ENCODE measurements at regions not wholly inside any gene's neighbourhood (a gene's known extent, or its start where the extent isn't known, plus 50 kb on each side); places are given as distances from the start of the nearest gene placed in this dataset.

- TF ChIP-seq USF1 (IDR thresholded peaks at IDR 0.05; ENCODE audit: borderline replicate concordance, low read depth): no peak
- Histone ChIP-seq H3K36me3 (replicated peaks in 1 of 2; ENCODE audit: control insufficient read depth in 1 of 2, insufficient read depth in 2 of 2, low read length in 1 of 2) (no peaks in the 10 kb centered on the region), H3K9me3 (no peaks in the 10 kb centered on the region), H3K27me3 (ENCODE audit: insufficient read depth) (no peaks in the 10 kb centered on the region), H3K9ac (no peak overlapping the region), H3F3A (replicated peaks; ENCODE audit: insufficient read depth) (no peaks in the 10 kb centered on the region), H3K9me2 (no peaks in the 10 kb centered on the region), H2AFZ (ENCODE audit: low read depth) (no peak overlapping the region), H3K27ac (ENCODE audit: low read depth in 2 of 2, low read length in 1 of 2) (no peak overlapping the region), H4K20me1 (ENCODE audit: insufficient read depth) (no peaks in the 10 kb centered on the region), H3K4me1 (ENCODE audit: control insufficient read depth in 1 of 2, insufficient read depth in 2 of 2, low read depth in 1 of 2, low read length in 1 of 2) (no peaks in the 10 kb centered on the region), H3K79me2 (ENCODE audit: insufficient read depth) (no peaks in the 10 kb centered on the region), H3K4me3 (ENCODE audit: low read depth in 2 of 2, low read length in 1 of 2) (no peak overlapping the region), H3K4me2 (no peak overlapping the region)
- CTCF ChIA-PET: no interaction called here
- POLR2A ChIA-PET: no interaction called here
- WGBS (ENCODE audit: low lambda C conversion rate): 0% methylated on average over 1 of the region's 2 CpGs
- DNase-seq: no peak
These were observed 469.3 kb downstream of the HAO1 start for GRCh38 chr20:7470912-7471311.

- no peaks in the 10 kb centered on the region for H3K79me2 ChIP-seq (ENCODE audit: insufficient read depth)
- H3K9ac ChIP-seq: no peak overlapping the region
- peaks cover 0 to 3% of the 10 kb centered on the region in 2 experiments for H3K36me3 ChIP-seq (replicated peaks in 1 of 2; ENCODE audit: control insufficient read depth in 1 of 2, insufficient read depth in 2 of 2, low read length in 1 of 2)
- no peaks in the 10 kb centered on the region for H3K9me2 ChIP-seq
- no peak overlapping the region for H3K4me3 ChIP-seq (ENCODE audit: low read depth in 2 of 2, low read length in 1 of 2)
- no peaks in the 10 kb centered on the region for H3K4me1 ChIP-seq (ENCODE audit: control insufficient read depth in 1 of 2, insufficient read depth in 2 of 2, low read depth in 1 of 2, low read length in 1 of 2)
- POLR2A ChIA-PET: no interaction called here
- TF ChIP-seq, protein P1, sequence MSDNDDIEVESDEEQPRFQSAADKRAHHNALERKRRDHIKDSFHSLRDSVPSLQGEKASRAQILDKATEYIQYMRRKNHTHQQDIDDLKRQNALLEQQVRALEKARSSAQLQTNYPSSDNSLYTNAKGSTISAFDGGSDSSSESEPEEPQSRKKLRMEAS (IDR thresholded peaks at IDR 0.05; ENCODE audit: low read depth): no peak
- TF ChIP-seq SMC3 (IDR thresholded peaks at IDR 0.05; ENCODE audit: low read depth, low read length) (no peak), RFX5 (IDR thresholded peaks at IDR 0.05; ENCODE audit: low read length) (no peak), CHD2 (IDR thresholded peaks at IDR 0.05; ENCODE audit: low read length, partially characterized antibody) (no peak), YY1 (IDR thresholded peaks at IDR 0.05; ENCODE audit: low read depth) (no peak), MXI1 (IDR thresholded peaks at IDR 0.05; ENCODE audit: low read depth, low read length) (no peak), MEF2A (IDR thresholded peaks at IDR 0.05; ENCODE audit: borderline replicate concordance, low read depth) (no peak), REST (IDR thresholded peaks at IDR 0.05; ENCODE audit: low read depth, low read length) (no peak), GABPA (IDR thresholded peaks at IDR 0.05; ENCODE audit: low read depth) (no peak), TCF12 (IDR thresholded peaks at IDR 0.05) (no peak)
- TF ChIP-seq, protein P2, sequence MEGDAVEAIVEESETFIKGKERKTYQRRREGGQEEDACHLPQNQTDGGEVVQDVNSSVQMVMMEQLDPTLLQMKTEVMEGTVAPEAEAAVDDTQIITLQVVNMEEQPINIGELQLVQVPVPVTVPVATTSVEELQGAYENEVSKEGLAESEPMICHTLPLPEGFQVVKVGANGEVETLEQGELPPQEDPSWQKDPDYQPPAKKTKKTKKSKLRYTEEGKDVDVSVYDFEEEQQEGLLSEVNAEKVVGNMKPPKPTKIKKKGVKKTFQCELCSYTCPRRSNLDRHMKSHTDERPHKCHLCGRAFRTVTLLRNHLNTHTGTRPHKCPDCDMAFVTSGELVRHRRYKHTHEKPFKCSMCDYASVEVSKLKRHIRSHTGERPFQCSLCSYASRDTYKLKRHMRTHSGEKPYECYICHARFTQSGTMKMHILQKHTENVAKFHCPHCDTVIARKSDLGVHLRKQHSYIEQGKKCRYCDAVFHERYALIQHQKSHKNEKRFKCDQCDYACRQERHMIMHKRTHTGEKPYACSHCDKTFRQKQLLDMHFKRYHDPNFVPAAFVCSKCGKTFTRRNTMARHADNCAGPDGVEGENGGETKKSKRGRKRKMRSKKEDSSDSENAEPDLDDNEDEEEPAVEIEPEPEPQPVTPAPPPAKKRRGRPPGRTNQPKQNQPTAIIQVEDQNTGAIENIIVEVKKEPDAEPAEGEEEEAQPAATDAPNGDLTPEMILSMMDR (IDR thresholded peaks at IDR 0.05): no peak
- no peak overlapping the region for H3K4me2 ChIP-seq
- no peak for DNase-seq
- H2AFZ ChIP-seq (ENCODE audit: low read depth): no peak overlapping the region
- H3K27ac ChIP-seq (ENCODE audit: low read depth in 2 of 2, low read length in 1 of 2): no peak overlapping the region
- no peaks in the 10 kb centered on the region for H3F3A ChIP-seq (replicated peaks; ENCODE audit: insufficient read depth)
- CTCF ChIA-PET: interaction anchor here (0.6 to 0.7 kb wide), 2 partner anchors 15 to 184 kb away, joined by 3 read pairs; no protein-coding TSS in a partner anchor
- H3K27me3 ChIP-seq (ENCODE audit: insufficient read depth): no peaks in the 10 kb centered on the region
- no peaks in the 10 kb centered on the region for H4K20me1 ChIP-seq (ENCODE audit: insufficient read depth)
- no peaks in the 10 kb centered on the region for H3K9me3 ChIP-seq
These were observed 450.0 kb downstream of the HAO1 start for GRCh38 chr20:7490288-7490687.
